Erythroblast (primary cell): ENCODE measurements at regions not wholly inside any gene's neighbourhood (a gene's known extent, or its start where the extent isn't known, plus 50 kb on each side); places are given as distances from the start of the nearest gene placed in this dataset.
"Not testable (repeated sequence)": the region's sequence is repeated elsewhere in the genome, so short reads cannot be mapped to it uniquely, and the experiment has no call there.

ENCODE experiments used
- GATA1 ChIP-seq: IDR thresholded peaks from 2 replicates; pipeline ENCODE4 v1.6.1; 2011; ENCODE audit warnings: low read depth, mild to moderate bottlenecking, control low read depth, low read length, moderate library complexity
- POLR2A ChIP-seq: IDR thresholded peaks from 2 replicates; pipeline ENCODE4 v1.6.1; 2011; ENCODE audit warnings: mild to moderate bottlenecking, low read length

DNA sequence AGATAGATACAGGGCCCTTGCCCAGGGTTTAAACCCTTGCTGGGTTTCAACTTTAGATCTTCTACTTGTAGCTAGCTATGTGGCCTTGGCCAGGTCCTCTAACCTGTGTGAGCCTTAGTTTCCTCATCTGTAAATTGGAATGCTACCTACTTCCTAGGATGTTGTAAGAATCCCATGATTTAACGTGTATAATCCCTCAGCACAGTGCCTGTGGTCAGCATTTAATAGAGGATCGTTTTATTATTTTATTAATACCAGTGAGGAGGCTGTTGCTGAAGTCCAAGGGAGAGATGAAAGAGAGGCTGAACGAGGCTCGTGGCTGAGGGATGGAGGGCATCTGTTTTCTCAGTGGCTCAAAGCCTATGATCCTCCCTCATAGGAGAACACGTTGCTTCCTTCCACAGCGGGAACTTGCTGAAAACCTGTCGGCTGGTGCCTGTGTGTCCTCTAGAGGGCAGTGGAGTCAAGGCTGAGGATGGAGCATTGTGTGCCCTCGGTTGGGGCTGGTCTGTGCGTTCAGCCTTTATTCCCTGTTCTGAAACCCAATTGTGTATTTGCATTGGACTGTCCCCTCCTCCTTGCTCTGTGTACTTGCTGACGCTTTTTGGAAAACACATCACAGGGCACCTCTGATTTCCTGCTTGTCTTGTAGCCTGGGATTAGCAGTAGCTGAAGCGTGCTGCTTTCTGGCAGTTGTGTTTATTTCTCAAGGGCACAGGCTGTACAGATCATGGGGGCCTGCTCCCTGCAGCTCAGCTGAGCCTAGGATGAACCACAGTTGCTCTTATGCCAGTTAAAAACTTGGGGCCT is 104.3 kb downstream of the PROP1 start:
- not testable (repeated sequence) for TF ChIP-seq POLR2A, GATA1
